GM13976 (cell line): ENCODE measurements at regions not wholly inside any gene's neighbourhood (a gene's known extent, or its start where the extent isn't known, plus 50 kb on each side); places are given as distances from the start of the nearest gene placed in this dataset.

Source experiments
- DNase-seq: peaks from one replicate; pipeline ENCODE4 v3.0.0; 2012; ENCODE audit warnings: low spot score
- CTCF ChIP-seq: IDR thresholded peaks from 2 replicates; pipeline ENCODE4 v1.5.1; 2012; ENCODE audit warnings: borderline replicate concordance, mild to moderate bottlenecking; ENCODE audit not compliant: insufficient read depth; ENCODE audit errors: extremely low read depth, missing control alignments, control extremely low read depth
- in situ Hi-C: fragments of 300-500 bp; cut with MboI; formaldehyde crosslinking; loops from one replicate; pipeline ENCODE4 v1.12.0; 2022; ENCODE audit warnings: low sequenced_read_pairs, mixed read lengths, inconsistent platforms; ENCODE audit not compliant: unreplicated experiment

GRCh38 chrX:137354851-137355250 is 211.1 kb upstream of the ZIC3 start:
- in situ Hi-C loops, result no loop called here
- no peak for DNase-seq
- TF ChIP-seq CTCF, result no peak

GRCh38 chrX:137353404-137353803 is 212.5 kb upstream of the ZIC3 start:
- in situ Hi-C loops, result no loop called here
- TF ChIP-seq CTCF, result no peak
- no peak for DNase-seq

- no peak for DNase-seq
- in situ Hi-C loops, result no loop called here
- TF ChIP-seq CTCF, result no peak
These were observed 213.7 kb upstream of the ZIC3 start for GRCh38 chrX:137352101-137352660.

GRCh38 chrX:137342969-137343368 is 223.0 kb upstream of the ZIC3 start:
- no peak for DNase-seq
- no peak for TF ChIP-seq CTCF
- in situ Hi-C loops, result no loop called here

GRCh38 chrX:137313627-137314026 is 252.3 kb upstream of the ZIC3 start:
- no peak for TF ChIP-seq CTCF
- DNase-seq, result no peak
- in situ Hi-C loops, result no loop called here

GRCh38 chrX:137305404-137305803 is 260.5 kb upstream of the ZIC3 start:
- in situ Hi-C loops, result no loop called here
- TF ChIP-seq CTCF, result no peak
- no peak for DNase-seq

- in situ Hi-C loops, result no loop called here
- DNase-seq, result no peak
- no peak for TF ChIP-seq CTCF
These were observed 263.4 kb upstream of the GPR101 start for GRCh38 chrX:137297167-137297566.
